ENCODE measurements at regions not wholly inside any gene's neighbourhood (a gene's known extent, or its start where the extent isn't known, plus 50 kb on each side); places are given as distances from the start of the nearest gene placed in this dataset.
"Not testable (repeated sequence)": the region's sequence is repeated elsewhere in the genome, so short reads cannot be mapped to it uniquely, and the experiment has no call there.

- Histone ChIP-seq H3K36me3 (ENCODE audit: low read depth) (no peaks in the 10 kb centered on the region), H3K4me1 (ENCODE audit: low read depth) (no peaks in the 10 kb centered on the region), H3K4me3 (no peak overlapping the region), H3K9me3 (no peaks in the 10 kb centered on the region)
- DNase-seq, result no peak
- TF ChIP-seq, protein P1, sequence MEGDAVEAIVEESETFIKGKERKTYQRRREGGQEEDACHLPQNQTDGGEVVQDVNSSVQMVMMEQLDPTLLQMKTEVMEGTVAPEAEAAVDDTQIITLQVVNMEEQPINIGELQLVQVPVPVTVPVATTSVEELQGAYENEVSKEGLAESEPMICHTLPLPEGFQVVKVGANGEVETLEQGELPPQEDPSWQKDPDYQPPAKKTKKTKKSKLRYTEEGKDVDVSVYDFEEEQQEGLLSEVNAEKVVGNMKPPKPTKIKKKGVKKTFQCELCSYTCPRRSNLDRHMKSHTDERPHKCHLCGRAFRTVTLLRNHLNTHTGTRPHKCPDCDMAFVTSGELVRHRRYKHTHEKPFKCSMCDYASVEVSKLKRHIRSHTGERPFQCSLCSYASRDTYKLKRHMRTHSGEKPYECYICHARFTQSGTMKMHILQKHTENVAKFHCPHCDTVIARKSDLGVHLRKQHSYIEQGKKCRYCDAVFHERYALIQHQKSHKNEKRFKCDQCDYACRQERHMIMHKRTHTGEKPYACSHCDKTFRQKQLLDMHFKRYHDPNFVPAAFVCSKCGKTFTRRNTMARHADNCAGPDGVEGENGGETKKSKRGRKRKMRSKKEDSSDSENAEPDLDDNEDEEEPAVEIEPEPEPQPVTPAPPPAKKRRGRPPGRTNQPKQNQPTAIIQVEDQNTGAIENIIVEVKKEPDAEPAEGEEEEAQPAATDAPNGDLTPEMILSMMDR (IDR thresholded peaks at IDR 0.05), result no peak
- intact Hi-C loops (cut with DNase I, micrococcal nuclease), result no loop called here
- ATAC-seq, result no peak
These were observed 1438.2 kb downstream of the ZPLD1 start for GRCh38 chr3:103873021-103873420.

DNA sequence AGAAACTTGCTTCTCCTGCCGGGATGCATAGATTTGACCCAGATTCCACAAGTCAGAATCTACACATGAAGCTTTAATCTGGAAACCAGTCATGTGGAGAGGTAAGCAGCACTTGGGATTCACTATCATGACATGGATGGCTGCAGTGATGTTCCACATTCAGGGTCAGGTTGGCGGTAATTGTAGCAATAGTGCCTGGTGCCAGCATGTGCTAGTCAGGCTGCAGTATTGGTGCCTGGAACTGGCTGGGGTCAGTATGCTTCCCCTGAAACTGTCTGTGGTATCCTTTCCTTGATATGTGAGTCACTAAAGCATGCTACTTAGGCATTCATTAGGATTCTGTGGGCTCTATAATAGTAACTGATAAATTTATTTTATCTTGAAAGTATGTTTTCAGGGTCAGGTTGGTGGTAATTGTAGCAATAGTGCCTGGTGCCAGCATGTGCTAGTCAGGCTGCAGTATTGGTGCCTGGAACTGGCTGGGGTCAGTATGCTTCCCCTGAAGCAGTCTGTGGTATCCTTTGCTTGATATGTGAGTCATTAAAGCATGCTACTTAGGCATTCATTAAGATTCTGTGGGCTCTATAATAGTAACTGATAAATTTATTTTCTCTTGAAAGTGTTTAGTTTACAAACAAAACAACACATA, 1439.2 kb downstream of the ZPLD1 start:
- intact Hi-C loops (cut with DNase I, micrococcal nuclease), result no loop called here
- no peak overlapping the region for H3K4me3 ChIP-seq
- no peaks in the 10 kb centered on the region for H3K4me1 ChIP-seq (ENCODE audit: low read depth)
- TF ChIP-seq, protein P1 (IDR thresholded peaks at IDR 0.05), result no peak
- ATAC-seq, result no peak
- no peaks in the 10 kb centered on the region for H3K36me3 ChIP-seq (ENCODE audit: low read depth)
- no peaks in the 10 kb centered on the region for H3K9me3 ChIP-seq
- no peak for DNase-seq

DNA sequence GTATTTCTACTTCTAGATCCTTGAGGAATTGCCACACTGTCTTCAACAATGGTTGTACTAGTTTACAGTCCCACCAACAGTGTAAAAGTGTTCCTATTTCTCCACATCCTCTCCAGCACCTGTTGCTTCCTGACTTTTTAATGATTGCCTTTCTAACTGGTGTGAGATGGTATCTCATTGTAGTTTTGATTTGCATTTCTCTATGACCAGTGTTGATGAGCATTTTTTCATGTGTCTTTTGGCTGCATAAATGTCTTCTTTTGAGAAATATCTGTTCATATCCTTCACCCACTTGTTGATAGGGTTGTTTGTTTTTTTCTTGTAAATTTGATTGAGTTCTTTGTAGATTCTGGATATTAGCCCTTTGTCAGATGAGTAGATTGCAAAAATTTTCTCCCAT, 1447.0 kb downstream of the ZPLD1 start:
- H3K4me3 ChIP-seq; ATAC-seq; H3K36me3 ChIP-seq (ENCODE audit: low read depth); H3K4me1 ChIP-seq (ENCODE audit: low read depth); intact Hi-C loops (cut with DNase I, micrococcal nuclease); H3K9me3 ChIP-seq; DNase-seq: not testable (repeated sequence)

GRCh38 chr3:103889675-103890074, 1454.9 kb downstream of the ZPLD1 start:
- intact Hi-C loops (cut with DNase I, micrococcal nuclease), result no loop called here
- no peak for DNase-seq

GRCh38 chr3:103894162-103894822, 1459.5 kb downstream of the ZPLD1 start:
- H3K9me3 ChIP-seq, result no peaks in the 10 kb centered on the region
- H3K36me3 ChIP-seq (ENCODE audit: low read depth), result no peaks in the 10 kb centered on the region
- intact Hi-C loops (cut with DNase I, micrococcal nuclease), result no loop called here
- H3K4me1 ChIP-seq (ENCODE audit: low read depth), result no peaks in the 10 kb centered on the region
- ATAC-seq (no peak), DNase-seq (no peak)
- no peak overlapping the region for H3K4me3 ChIP-seq
- TF ChIP-seq, protein P1 (IDR thresholded peaks at IDR 0.05), result no peak

More at GRCh38 chr3:103889675-103890074, 1454.9 kb downstream of the ZPLD1 start:
- TF ChIP-seq, protein P1 (IDR thresholded peaks at IDR 0.05), result no peak
- ATAC-seq, result no peak
- Histone ChIP-seq H3K4me1 (ENCODE audit: low read depth) (no peaks in the 10 kb centered on the region), H3K4me3 (no peak overlapping the region), H3K9me3 (no peaks in the 10 kb centered on the region), H3K36me3 (ENCODE audit: low read depth) (no peaks in the 10 kb centered on the region)

DNA sequence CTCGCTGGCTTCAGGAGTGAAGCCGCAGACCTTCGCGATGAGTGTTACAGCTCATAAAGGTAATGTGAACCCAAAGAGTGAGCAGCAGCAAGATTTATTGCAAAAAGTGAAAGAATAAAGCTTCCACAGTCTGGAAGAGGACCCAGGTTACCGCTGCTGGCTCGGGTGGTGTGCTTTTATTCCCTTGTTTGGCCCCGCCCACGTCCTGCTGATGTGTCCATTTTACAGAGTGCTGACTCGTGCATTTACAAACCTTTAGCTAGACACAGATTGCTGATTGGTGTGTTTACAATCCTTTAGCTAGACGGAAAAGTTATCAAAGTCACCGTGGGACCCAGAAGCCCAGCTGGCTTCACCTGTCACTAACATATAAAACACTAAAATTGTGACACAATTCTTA, 1464.5 kb downstream of the ZPLD1 start:
- no peak overlapping the region for H3K4me3 ChIP-seq
- no peaks in the 10 kb centered on the region for H3K9me3 ChIP-seq
- TF ChIP-seq, protein P1 (IDR thresholded peaks at IDR 0.05), result no peak
- intact Hi-C loops (cut with DNase I, micrococcal nuclease), result no loop called here
- ATAC-seq, result no peak
- no peaks in the 10 kb centered on the region for H3K4me1 ChIP-seq (ENCODE audit: low read depth)
- no peaks in the 10 kb centered on the region for H3K36me3 ChIP-seq (ENCODE audit: low read depth)
- no peak for DNase-seq
